SK-N-SH (cell line): ENCODE measurements at regions not wholly inside any gene's neighbourhood (a gene's known extent, or its start where the extent isn't known, plus 50 kb on each side); places are given as distances from the start of the nearest gene placed in this dataset.

Experiments used
- CTCF ChIA-PET: fragments of 300-600, 350-600 bp; formaldehyde crosslinking; extraction: SDS; loops from one replicate; lab custom pipeline; 2021; lab: Yijun Ruan, JAX
- POLR2A ChIA-PET: fragments of 350-600 bp; sonication (Branson Sonifier 250); formaldehyde crosslinking; extraction: SDS; loops from one replicate; lab custom pipeline; 2020; ENCODE audit warnings: antibody characterized with exemption, inconsistent platforms; lab: Yijun Ruan, JAX
- DNase-seq: peaks from one replicate; pipeline ENCODE4 v3.0.0; 2012
- H2AFZ ChIP-seq: fragments of 200-600 bp; sonication (generic); 2 replicates; pipeline ENCODE4 v1.8.1; 2016; ENCODE audit warnings: antibody characterized with exemption, mild to moderate bottlenecking, low read depth
- H3F3A ChIP-seq: fragments of 200-600 bp; sonication (generic); replicated peaks from 2 replicates; pipeline ENCODE3; 2016; ENCODE audit warnings: antibody characterized with exemption, mild to moderate bottlenecking; ENCODE audit not compliant: insufficient read depth
- H3K27ac ChIP-seq, 2 experiments: fragments of 200-500 bp in 1 of 2; fragments of 200-600 bp in 1 of 2; sonication (Bioruptor generic) in 1 of 2; sonication (generic), shearing (Covaris generic) in 1 of 2; 2 replicates each; pipeline versions ENCODE4 v1.5.1 to v1.6.1; 2014 to 2016; ENCODE audit warnings: low read depth in 2 of 2, inconsistent platforms in 1 of 2, low read length in 1 of 2, mild to moderate bottlenecking in 1 of 2, mixed read lengths in 1 of 2
- H3K27me3 ChIP-seq: fragments of 200-600 bp; sonication (generic), shearing (Covaris generic); 2 replicates; pipeline ENCODE4 v1.6.1; 2016; ENCODE audit warnings: mixed run types; ENCODE audit not compliant: insufficient read depth
- H3K36me3 ChIP-seq, 2 experiments: fragments of 200-500 bp in 1 of 2; fragments of 200-600 bp in 1 of 2; sonication (Bioruptor generic) in 1 of 2; sonication (generic) in 1 of 2; replicated peaks in 1 of 2; 2 replicates each; pipeline versions ENCODE3 to v1.5.1; 2014 to 2016; ENCODE audit warnings: low read length in 1 of 2, mild to moderate bottlenecking in 1 of 2; ENCODE audit not compliant: insufficient read depth in 2 of 2, control insufficient read depth in 1 of 2
- H3K4me1 ChIP-seq, 2 experiments: fragments of 200-500 bp in 1 of 2; fragments of 200-600 bp in 1 of 2; sonication (Bioruptor generic) in 1 of 2; sonication (generic), shearing (Covaris generic) in 1 of 2; 2 replicates each; pipeline versions ENCODE4 v1.5.1 to v1.6.1; 2014 to 2016; ENCODE audit warnings: low read depth in 1 of 2, low read length in 1 of 2, mixed run types in 1 of 2; ENCODE audit not compliant: insufficient read depth in 2 of 2, control insufficient read depth in 1 of 2
- H3K4me2 ChIP-seq: fragments of 200-600 bp; sonication (generic), shearing (Covaris generic); 2 replicates; pipeline ENCODE4 v1.6.1; 2017; ENCODE audit warnings: mixed run types
- H3K4me3 ChIP-seq, 2 experiments: fragments of 200-500 bp in 1 of 2; fragments of 200-600 bp in 1 of 2; sonication (Bioruptor generic) in 1 of 2; sonication (generic), shearing (Covaris generic) in 1 of 2; 2 replicates each; pipeline versions ENCODE4 v1.5.1 to v1.8.1; 2014 to 2016; ENCODE audit warnings: low read depth in 2 of 2, inconsistent platforms in 1 of 2, low read length in 1 of 2, mild to moderate bottlenecking in 1 of 2, mixed read lengths in 1 of 2, moderate library complexity in 1 of 2
- H3K79me2 ChIP-seq: fragments of 200-600 bp; sonication (generic); 2 replicates; pipeline ENCODE4 v1.8.1; 2017; ENCODE audit warnings: mild to moderate bottlenecking; ENCODE audit not compliant: insufficient read depth
- H3K9ac ChIP-seq: fragments of 200-600 bp; sonication (generic); 2 replicates; pipeline ENCODE4 v1.6.1; 2017; ENCODE audit warnings: mixed run types
- H3K9me2 ChIP-seq: fragments of 200-600 bp; sonication (generic); 2 replicates; pipeline ENCODE4 v1.6.1; 2017; ENCODE audit warnings: mixed run types
- H3K9me3 ChIP-seq: fragments of 200-600 bp; sonication (generic); 2 replicates; pipeline ENCODE4 v1.6.1; 2017; ENCODE audit warnings: mixed run types, mild to moderate bottlenecking, moderate library complexity
- H4K20me1 ChIP-seq: fragments of 200-600 bp; sonication (generic); 2 replicates; pipeline ENCODE4 v1.6.1; 2017; ENCODE audit warnings: mild to moderate bottlenecking, mixed run types; ENCODE audit not compliant: insufficient read depth
- CHD2 ChIP-seq: fragments of 150-350 bp; IDR thresholded peaks from 2 replicates; pipeline ENCODE4 v1.6.1; 2018; ENCODE audit warnings: low read length; ENCODE audit not compliant: partially characterized antibody
- CTCF ChIP-seq: fragments of 200-600 bp; sonication (generic); IDR thresholded peaks from 2 replicates; pipeline ENCODE4 v1.6.1; 2017; ENCODE audit warnings: antibody characterized with exemption, mild to moderate bottlenecking, moderate library complexity
- EP300 ChIP-seq, 2 experiments: IDR thresholded peaks; 2 replicates each; pipeline versions ENCODE4 v1.4.0 to v1.6.1; 2012; ENCODE audit warnings: borderline replicate concordance in 1 of 2, low read depth in 1 of 2, low read length in 1 of 2
- EZH2phosphoT487 ChIP-seq: fragments of 200-600 bp; sonication (generic); IDR thresholded peaks from 2 replicates; pipeline ENCODE4 v1.6.1; 2017; ENCODE audit warnings: low read depth, mixed run types, mild to moderate bottlenecking, antibody characterized with exemption, moderate library complexity, borderline replicate concordance
- FOSL2 ChIP-seq: IDR thresholded peaks from 2 replicates; pipeline ENCODE4 v1.4.0; 2012; ENCODE audit warnings: low read depth, mild to moderate bottlenecking, moderate library complexity, borderline replicate concordance
- FOXJ3 ChIP-seq: sonication (generic); formaldehyde crosslinking; IDR thresholded peaks from 2 replicates; pipeline ENCODE4 v1.5.1; 2020; ENCODE audit warnings: mild to moderate bottlenecking, missing genetic modification reagents
- MEF2A ChIP-seq: IDR thresholded peaks from 2 replicates; pipeline ENCODE4 v1.4.0; 2012; ENCODE audit warnings: low read depth, borderline replicate concordance
- MXI1 ChIP-seq: IDR thresholded peaks from 2 replicates; pipeline ENCODE4 v1.6.1; 2012; ENCODE audit warnings: mild to moderate bottlenecking, low read depth, low read length, improper control_type of control experiment
- NFIC ChIP-seq: IDR thresholded peaks from 2 replicates; pipeline ENCODE4 v1.4.0; 2012; ENCODE audit warnings: borderline replicate concordance
- RFX5 ChIP-seq: IDR thresholded peaks from 2 replicates; pipeline ENCODE4 v1.6.1; 2012; ENCODE audit warnings: mild to moderate bottlenecking, improper control_type of control experiment, low read length
- RXRA ChIP-seq: IDR thresholded peaks from 2 replicates; pipeline ENCODE4 v1.4.0; 2012; ENCODE audit warnings: low read depth, mild to moderate bottlenecking, borderline replicate concordance
- SIN3A ChIP-seq: IDR thresholded peaks from 2 replicates; pipeline ENCODE4 v1.6.1; 2012; ENCODE audit warnings: low read depth, mild to moderate bottlenecking, low read length, moderate library complexity, borderline replicate concordance
- TEAD4 ChIP-seq: IDR thresholded peaks from 2 replicates; pipeline ENCODE4 v1.4.0; 2012; ENCODE audit warnings: mild to moderate bottlenecking, borderline replicate concordance; ENCODE audit not compliant: insufficient read depth
- USF1 ChIP-seq: IDR thresholded peaks from 2 replicates; pipeline ENCODE4 v1.4.0; 2012; ENCODE audit warnings: low read depth, borderline replicate concordance
- YY1 ChIP-seq: IDR thresholded peaks from 2 replicates; pipeline ENCODE4 v1.4.0; 2012; ENCODE audit warnings: low read depth, mild to moderate bottlenecking
- WGBS: methylation state at CpG from one replicate; pipeline ENCODE4 v1.1.6; 2017; ENCODE audit warnings: low lambda C conversion rate; 5-methylcytosine and 5-hydroxymethylcytosine counted together
- TF ChIP-seq, protein P1 (sequence below): IDR thresholded peaks from 2 replicates; pipeline ENCODE4 v1.4.0; 2012; ENCODE audit warnings: low read depth, borderline replicate concordance

GRCh38 chr11:11090495-11090894 lies 232.6 kb upstream of the ZBED5 start:
- Histone ChIP-seq H4K20me1 (no peaks in the 10 kb centered on the region), H3K4me1 (no peaks in the 10 kb centered on the region; a peak in 1 of 4 replicates), H2AFZ (no peak overlapping the region), H3K36me3 (no peaks in the 10 kb centered on the region), H3F3A (no peaks in the 10 kb centered on the region), H3K9ac (no peak overlapping the region), H3K9me3 (no peaks in the 10 kb centered on the region), H3K79me2 (no peaks in the 10 kb centered on the region), H3K9me2 (no peaks in the 10 kb centered on the region), H3K27me3 (no peaks in the 10 kb centered on the region), H3K4me2 (no peak overlapping the region), H3K27ac (no peak overlapping the region), H3K4me3 (no peak overlapping the region)
- no peak for DNase-seq
- ChIA-PET POLR2A (no interaction called here), CTCF (no interaction called here)
- TF ChIP-seq SIN3A = no peak
- TF ChIP-seq NFIC = no peak
- TF ChIP-seq CHD2 = no peak
- TF ChIP-seq FOSL2 = no peak
- TF ChIP-seq TEAD4 = no peak
- no peak for TF ChIP-seq RXRA
- no peak for TF ChIP-seq CTCF
- TF ChIP-seq EZH2phosphoT487 = no peak
- TF ChIP-seq MEF2A = no peak
- TF ChIP-seq RFX5 = no peak
- TF ChIP-seq YY1 = no peak
- no peak for TF ChIP-seq FOXJ3
- no peak for TF ChIP-seq USF1
- no peak for TF ChIP-seq EP300 (IDR thresholded peaks at IDR 0.05; ENCODE audit: borderline replicate concordance in 1 of 2, low read depth in 1 of 2, low read length in 1 of 2)
- no peak for TF ChIP-seq MXI1
- TF ChIP-seq, protein P1, sequence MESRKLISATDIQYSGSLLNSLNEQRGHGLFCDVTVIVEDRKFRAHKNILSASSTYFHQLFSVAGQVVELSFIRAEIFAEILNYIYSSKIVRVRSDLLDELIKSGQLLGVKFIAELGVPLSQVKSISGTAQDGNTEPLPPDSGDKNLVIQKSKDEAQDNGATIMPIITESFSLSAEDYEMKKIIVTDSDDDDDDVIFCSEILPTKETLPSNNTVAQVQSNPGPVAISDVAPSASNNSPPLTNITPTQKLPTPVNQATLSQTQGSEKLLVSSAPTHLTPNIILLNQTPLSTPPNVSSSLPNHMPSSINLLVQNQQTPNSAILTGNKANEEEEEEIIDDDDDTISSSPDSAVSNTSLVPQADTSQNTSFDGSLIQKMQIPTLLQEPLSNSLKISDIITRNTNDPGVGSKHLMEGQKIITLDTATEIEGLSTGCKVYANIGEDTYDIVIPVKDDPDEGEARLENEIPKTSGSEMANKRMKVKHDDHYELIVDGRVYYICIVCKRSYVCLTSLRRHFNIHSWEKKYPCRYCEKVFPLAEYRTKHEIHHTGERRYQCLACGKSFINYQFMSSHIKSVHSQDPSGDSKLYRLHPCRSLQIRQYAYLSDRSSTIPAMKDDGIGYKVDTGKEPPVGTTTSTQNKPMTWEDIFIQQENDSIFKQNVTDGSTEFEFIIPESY = no peak
- 6% methylated on average over 1 of the region's 1 CpG for WGBS
